ENCODE measurements at regions not wholly inside any gene's neighbourhood (a gene's known extent, or its start where the extent isn't known, plus 50 kb on each side); places are given as distances from the start of the nearest gene placed in this dataset.

GRCh38 chr10:58885146-58885545 is 291.3 kb upstream of the PHYHIPL start (continued):
- no peak for TF ChIP-seq RELB (IDR thresholded peaks at IDR 0.05; ENCODE audit: low read depth)

- H2AFZ ChIP-seq (ENCODE audit: control insufficient read depth, low read depth, low read length), result no peak overlapping the region
- H3K4me2 ChIP-seq (ENCODE audit: control insufficient read depth, insufficient read depth), result no peak overlapping the region
- no peak overlapping the region for H3K9ac ChIP-seq (ENCODE audit: control insufficient read depth, insufficient read depth, low read length)
- no peak overlapping the region for H3K27ac ChIP-seq (ENCODE audit: control insufficient read depth, insufficient read depth)
- ChIA-PET SMC1A (ENCODE audit: uncharacterized antibody, unreplicated experiment) (interaction anchor here (0.8 kb wide), 2 partner anchors 17 to 118 kb away, joined by 3 read pairs; no protein-coding TSS in a partner anchor), RAD21 (ENCODE audit: unreplicated experiment) (no interaction called here), CTCF (interaction anchor here (1.8 kb wide), 1 partner anchor 66 kb away, joined by 4 read pairs; no protein-coding TSS in a partner anchor), POLR2A (no interaction called here)
- H3K79me2 ChIP-seq (ENCODE audit: control insufficient read depth, insufficient read depth, low read length), result no peaks in the 10 kb centered on the region
- FAIRE-seq (no peak), ATAC-seq (no peak), DNase-seq (ENCODE audit: low read depth, low spot score) (no peak)
- H3K9me3 ChIP-seq (replicated peaks; ENCODE audit: control insufficient read depth, insufficient read depth, low read length), result no peaks in the 10 kb centered on the region
- H3K4me1 ChIP-seq (ENCODE audit: control insufficient read depth, insufficient read depth, low read length), result no peaks in the 10 kb centered on the region
- H4K20me1 ChIP-seq (ENCODE audit: control insufficient read depth, insufficient read depth), result no peaks in the 10 kb centered on the region
- no TSS peak for BruUV-seq (replicated peaks)
- in situ Hi-C loops (cut with MboI) (no loop called here), intact Hi-C loops (cut with micrococcal nuclease; ENCODE audit: unreplicated experiment) (no loop called here)
- H3K36me3 ChIP-seq (ENCODE audit: control insufficient read depth in 2 of 2, insufficient read depth in 2 of 2, low read length in 1 of 2), result no peaks in the 10 kb centered on the region
- WGBS (ENCODE audit: insufficient coverage, insufficient replicate concordance, low lambda C conversion rate, missing lambda C conversion rate), result 0% methylated on average over 3 of the region's 3 CpGs
- no peaks in the 10 kb centered on the region; a peak in 1 of 4 replicates for H3K27me3 ChIP-seq (replicated peaks in 1 of 2; ENCODE audit: control insufficient read depth in 2 of 2, insufficient read depth in 2 of 2, low read length in 1 of 2)
- no peak overlapping the region for H3K4me3 ChIP-seq
- TF ChIP-seq SUZ12 (IDR thresholded peaks at IDR 0.05; ENCODE audit: unreplicated experiment) (no peak), IRF5 (IDR thresholded peaks at IDR 0.05; ENCODE audit: borderline replicate concordance) (no peak), ZBTB11 (CRISPR knock-in tag; IDR thresholded peaks at IDR 0.05) (no peak), MYC (IDR thresholded peaks at IDR 0.05; ENCODE audit: insufficient read depth, insufficient read length, insufficient replicate concordance, low read length, severe bottlenecking) (no peak), ZZZ3 (IDR thresholded peaks at IDR 0.05; ENCODE audit: control insufficient read depth, insufficient read length, low read depth) (no peak), MAX (IDR thresholded peaks at IDR 0.05; ENCODE audit: low read depth, low read length) (no peak), MTA3 (IDR thresholded peaks at IDR 0.05; ENCODE audit: borderline replicate concordance, low read length) (no peak), RCOR1 (conservative IDR thresholded peaks at IDR 0.05; ENCODE audit: low read depth, low read length) (no peak), NFYB (IDR thresholded peaks at IDR 0.05; ENCODE audit: insufficient read depth, low read depth, low read length) (no peak), ETV6 (conservative IDR thresholded peaks at IDR 0.05 in 1 of 2, IDR thresholded peaks at IDR 0.05 in 1 of 2; ENCODE audit: borderline replicate concordance in 1 of 2, low read depth in 1 of 2) (no peak), SMC3 (IDR thresholded peaks at IDR 0.05; ENCODE audit: borderline replicate concordance, low read length) (no peak), ATF3 (IDR thresholded peaks at IDR 0.05; ENCODE audit: borderline replicate concordance, extremely low read depth, low read depth, low read length) (no peak), CBX3 (IDR thresholded peaks at IDR 0.05; ENCODE audit: borderline replicate concordance, low read depth) (no peak)
These were observed 290.6 kb upstream of the PHYHIPL start for GRCh38 chr10:58885686-58886345.

Data from GM12878 (cell line).